ENCODE measurements at regions not wholly inside any gene's neighbourhood (a gene's known extent, or its start where the extent isn't known, plus 50 kb on each side); places are given as distances from the start of the nearest gene placed in this dataset.

DNA sequence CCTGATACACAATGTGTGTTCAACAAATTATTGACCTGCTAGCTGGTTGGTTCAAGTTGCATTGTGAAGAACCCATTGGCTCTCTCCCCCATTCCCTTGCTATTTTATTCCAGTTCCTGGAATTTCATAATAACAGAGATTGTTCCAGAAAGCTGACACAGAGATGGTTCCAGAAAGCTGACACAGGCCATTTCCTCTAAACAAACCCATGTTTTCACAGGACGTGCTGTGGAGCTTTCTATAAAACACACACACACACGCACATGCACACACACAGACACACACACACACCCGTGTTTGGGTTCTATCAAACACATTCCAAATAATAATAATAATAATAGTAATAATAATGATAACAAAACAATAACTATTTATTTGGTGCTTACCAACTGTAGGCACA is 259.1 kb downstream of the CLIC5 start:
- TF ChIP-seq EZH2 (IDR thresholded peaks at IDR 0.05; ENCODE audit: insufficient read depth, poor library complexity, severe bottlenecking) (no peak), EZH2phosphoT487 (IDR thresholded peaks at IDR 0.05; ENCODE audit: insufficient read depth, low read depth) (no peak)
